Naive thymus-derived CD4-positive, alpha-beta T cell (primary cell): ENCODE measurements at regions not wholly inside any gene's neighbourhood (a gene's known extent, or its start where the extent isn't known, plus 50 kb on each side); places are given as distances from the start of the nearest gene placed in this dataset.

Source experiments
- ATAC-seq: fragments of 150-1000 bp; cut with Tn5 transposase; 2 replicates; pipeline ENCODE4 v1.10.0; 2021; ENCODE audit warnings: mild to moderate bottlenecking, moderate library complexity
- CTCF ChIA-PET: fragments of 350-600 bp; sonication (Branson Sonifier 250); formaldehyde crosslinking; loops from one replicate; lab custom pipeline; 2021; ENCODE audit warnings: antibody characterized with exemption; lab: Charles Lee
- POLR2A ChIA-PET: fragments of 350-600 bp; sonication (Branson Sonifier 250); formaldehyde crosslinking; loops from one replicate; lab custom pipeline; 2021; ENCODE audit warnings: antibody characterized with exemption, inconsistent platforms; lab: Charles Lee
- DNase-seq, 9 donors: peaks; one replicate each; pipeline versions ENCODE4 v3.0.0 to v3.0.0-alpha.2; 2020 to 2022; ENCODE audit warnings: mixed read lengths in 1 of 9
- H3K27ac ChIP-seq: one replicate; pipeline ENCODE4 v1.7.0; 2013; ENCODE audit warnings: mild to moderate bottlenecking, low read depth, low read length, moderate library complexity
- H3K27me3 ChIP-seq, 2 donors: one replicate each; pipeline ENCODE4 v1.7.0; 2013; ENCODE audit warnings: low read length in 2 of 2, mild to moderate bottlenecking in 2 of 2, moderate library complexity in 2 of 2; ENCODE audit not compliant: control insufficient read depth in 2 of 2, insufficient read depth in 2 of 2
- H3K36me3 ChIP-seq, 3 experiments: 1 replicate in 2 of 3; 2 replicates in 1 of 3; pipeline ENCODE4 v1.7.0; 2013; ENCODE audit warnings: low read length in 3 of 3, mild to moderate bottlenecking in 3 of 3, moderate library complexity in 1 of 3; ENCODE audit not compliant: insufficient read depth in 3 of 3, control insufficient read depth in 2 of 3
- H3K4me1 ChIP-seq, 2 donors: one replicate each; pipeline ENCODE4 v1.7.0; 2013; ENCODE audit warnings: low read length in 2 of 2, mild to moderate bottlenecking in 2 of 2, moderate library complexity in 1 of 2; ENCODE audit not compliant: control insufficient read depth in 2 of 2, insufficient read depth in 2 of 2
- H3K4me3 ChIP-seq: 2 replicates; pipeline ENCODE4 v1.7.0; 2013; ENCODE audit warnings: mild to moderate bottlenecking, low read length
- H3K9me3 ChIP-seq, 3 experiments: 1 replicate in 2 of 3; 2 replicates in 1 of 3; pipeline ENCODE4 v1.7.0; 2013; ENCODE audit warnings: low read length in 3 of 3; ENCODE audit not compliant: control insufficient read depth in 2 of 3
- H3K27ac Mint-ChIP-seq, 9 donors: one replicate each; pipeline ENCODE4 v1.8.0; 2020 to 2022; ENCODE audit warnings: mixed read lengths in 9 of 9, mild to moderate bottlenecking in 8 of 9, moderate library complexity in 5 of 9, inconsistent platforms in 2 of 9
- H3K27me3 Mint-ChIP-seq, 5 donors: one replicate each; pipeline ENCODE4 v1.8.0; 2021 to 2022; ENCODE audit warnings: mixed read lengths in 5 of 5, mild to moderate bottlenecking in 1 of 5
- H3K36me3 Mint-ChIP-seq, 5 donors: one replicate each; pipeline ENCODE4 v1.8.0; 2020 to 2022; ENCODE audit warnings: mixed read lengths in 5 of 5, mild to moderate bottlenecking in 3 of 5, inconsistent platforms in 1 of 5
- H3K4me1 Mint-ChIP-seq, 7 donors: one replicate each; pipeline ENCODE4 v1.8.0; 2020 to 2022; ENCODE audit warnings: mixed read lengths in 7 of 7, mild to moderate bottlenecking in 3 of 7, inconsistent platforms in 1 of 7
- H3K4me3 Mint-ChIP-seq, 10 donors: one replicate each; pipeline ENCODE4 v1.8.0; 2020 to 2022; ENCODE audit warnings: mild to moderate bottlenecking in 10 of 10, mixed read lengths in 10 of 10, moderate library complexity in 6 of 10, inconsistent platforms in 2 of 10
- H3K9me3 Mint-ChIP-seq, 11 donors: one replicate each; pipeline ENCODE4 v1.8.0; 2020 to 2022; ENCODE audit warnings: mixed read lengths in 11 of 11, mild to moderate bottlenecking in 4 of 11, inconsistent platforms in 1 of 11, moderate library complexity in 1 of 11
- intact Hi-C, 2 donors: fragments of 100-400 bp; cut with micrococcal nuclease; formaldehyde crosslinking; loops; one replicate each; pipeline ENCODE4 v1.15.1; 2023

DNA sequence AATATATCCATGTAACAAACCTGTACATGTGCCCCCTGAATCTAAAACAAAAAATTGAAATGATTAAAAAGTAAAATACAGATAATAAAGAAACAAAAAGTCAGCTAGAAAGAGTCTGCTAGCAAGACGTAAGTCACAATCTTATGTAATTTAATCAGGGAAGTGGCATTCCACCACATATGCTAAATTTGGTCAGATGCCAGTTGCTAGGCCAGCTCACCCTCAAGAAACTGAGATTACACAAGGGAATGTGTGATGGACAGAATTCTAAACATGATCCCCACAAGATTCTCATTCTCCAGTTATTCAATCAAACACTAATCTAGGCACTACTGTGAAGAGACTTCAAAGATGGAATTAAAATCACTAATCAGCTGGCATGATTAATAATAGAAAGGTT lies 689.3 kb downstream of the CENPC start:
- no peaks in the 10 kb centered on the region for H3K36me3 ChIP-seq
- no peak overlapping the region for H3K27ac ChIP-seq
- no peak overlapping the region for H3K4me3 Mint-ChIP-seq
- no peaks in the 10 kb centered on the region for H3K36me3 Mint-ChIP-seq
- H3K27ac Mint-ChIP-seq = no peak overlapping the region
- no peaks in the 10 kb centered on the region for H3K4me1 Mint-ChIP-seq
- H3K9me3 Mint-ChIP-seq = peaks cover 0 to 8% (median 2%) of the 10 kb centered on the region in 11 donors
- H3K9me3 ChIP-seq = peaks cover 0 to 5% (median 0%) of the 10 kb centered on the region in 3 experiments
- no peaks in the 10 kb centered on the region for H3K27me3 Mint-ChIP-seq
- ChIA-PET POLR2A (no interaction called here), CTCF (no interaction called here)
- H3K27me3 ChIP-seq = no peaks in the 10 kb centered on the region
- ATAC-seq (no peak), DNase-seq (no peak)
- no peaks in the 10 kb centered on the region for H3K4me1 ChIP-seq
- H3K4me3 ChIP-seq = no peak overlapping the region
- intact Hi-C loops = no loop called here

DNA sequence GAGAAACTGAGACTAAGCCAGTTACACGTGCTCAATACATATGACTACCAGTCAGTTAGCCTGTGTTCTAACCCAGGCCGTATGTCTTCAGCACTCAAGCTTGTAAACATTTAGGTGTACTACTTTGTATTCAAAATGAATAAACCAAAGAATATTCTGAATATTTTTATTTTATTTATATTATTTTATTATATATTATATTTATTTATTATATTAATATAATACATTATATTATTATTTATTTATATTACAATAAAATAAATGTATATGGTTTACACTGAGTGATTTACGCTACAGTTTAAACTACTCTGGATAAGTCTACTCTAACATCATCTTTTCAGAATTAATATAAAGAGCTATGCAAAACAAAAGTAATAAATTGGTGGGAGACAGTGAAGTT lies 691.5 kb downstream of the CENPC start:
- ATAC-seq = no peak
- H3K36me3 Mint-ChIP-seq = no peaks in the 10 kb centered on the region

DNA sequence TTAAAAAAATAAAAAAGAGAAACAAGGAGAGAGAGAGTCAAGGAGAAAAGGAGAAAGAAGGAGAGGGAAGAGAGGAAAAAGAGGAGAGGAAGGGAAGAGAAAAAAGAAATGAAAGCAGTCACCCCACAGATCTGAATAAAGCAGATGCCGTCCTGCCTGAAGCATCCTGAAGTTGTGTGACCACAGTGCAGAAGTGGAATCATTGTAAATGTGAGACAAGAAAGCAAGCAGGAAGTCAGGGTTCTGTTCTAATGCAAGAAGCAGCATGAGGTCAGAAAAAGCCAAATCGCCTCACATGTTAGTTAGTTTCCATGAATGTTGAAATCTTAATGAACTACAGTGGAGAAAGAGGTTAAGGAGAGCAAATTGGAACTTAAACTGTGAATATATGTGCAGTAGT lies 692.5 kb downstream of the CENPC start:
- intact Hi-C loops = no loop called here
- Histone ChIP-seq H3K27ac (no peak overlapping the region), H3K9me3 (peaks cover 0 to 5% (median 0%) of the 10 kb centered on the region in 3 experiments), H3K4me3 (no peak overlapping the region), H3K36me3 (no peaks in the 10 kb centered on the region), H3K27me3 (no peaks in the 10 kb centered on the region), H3K4me1 (no peaks in the 10 kb centered on the region)
- peaks cover 0 to 13% (median 0%) of the 10 kb centered on the region in 11 donors for H3K9me3 Mint-ChIP-seq
- no peak overlapping the region for H3K27ac Mint-ChIP-seq
- DNase-seq = no peak
- no peak for ATAC-seq
- H3K27me3 Mint-ChIP-seq = no peaks in the 10 kb centered on the region
- POLR2A ChIA-PET = no interaction called here
- H3K4me1 Mint-ChIP-seq = no peaks in the 10 kb centered on the region
- H3K4me3 Mint-ChIP-seq = no peak overlapping the region
- CTCF ChIA-PET = no interaction called here
- H3K36me3 Mint-ChIP-seq = no peaks in the 10 kb centered on the region

More for the DNA sequence above, 691.5 kb downstream of the CENPC start:
- no peaks in the 10 kb centered on the region for H3K4me1 ChIP-seq
- H3K4me3 Mint-ChIP-seq = no peak overlapping the region
- intact Hi-C loops = no loop called here
- H3K27me3 Mint-ChIP-seq = no peaks in the 10 kb centered on the region
- CTCF ChIA-PET = no interaction called here
- H3K4me1 Mint-ChIP-seq = no peaks in the 10 kb centered on the region
- POLR2A ChIA-PET = no interaction called here
- no peak for DNase-seq
- no peaks in the 10 kb centered on the region for H3K27me3 ChIP-seq
- peaks cover 0 to 13% (median 0%) of the 10 kb centered on the region in 11 donors for H3K9me3 Mint-ChIP-seq
- H3K27ac Mint-ChIP-seq = no peak overlapping the region
- peaks cover 0 to 5% (median 0%) of the 10 kb centered on the region in 3 experiments for H3K9me3 ChIP-seq
- no peak overlapping the region for H3K4me3 ChIP-seq
- no peak overlapping the region for H3K27ac ChIP-seq
- no peaks in the 10 kb centered on the region for H3K36me3 ChIP-seq

DNA sequence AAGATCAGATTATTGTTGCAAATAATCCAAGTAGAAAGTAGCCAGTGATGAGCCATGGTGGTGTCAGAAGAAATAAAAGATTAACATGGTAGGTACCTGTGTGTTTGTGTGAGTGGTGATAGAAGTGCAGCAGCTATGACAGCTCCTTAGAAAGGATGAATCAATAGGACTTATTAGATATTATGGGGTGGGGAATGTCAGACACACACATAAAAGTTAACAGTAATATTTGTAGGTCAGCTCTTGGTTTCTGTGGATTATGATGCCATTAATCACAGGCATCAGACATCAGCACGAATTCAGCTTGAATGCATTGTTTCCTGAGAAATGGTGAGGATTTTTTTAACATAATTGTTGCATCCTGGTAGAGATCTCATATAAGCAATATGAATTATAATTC lies 695.7 kb downstream of the CENPC start:
- no peak for DNase-seq
- Histone ChIP-seq H3K27ac (no peak overlapping the region), H3K36me3 (no peaks in the 10 kb centered on the region), H3K9me3 (no peaks in the 10 kb centered on the region), H3K4me3 (no peak overlapping the region), H3K4me1 (no peaks in the 10 kb centered on the region), H3K27me3 (no peaks in the 10 kb centered on the region)
- intact Hi-C loops = no loop called here
- Mint-ChIP-seq H3K9me3 (peaks cover 0 to 9% (median 0%) of the 10 kb centered on the region in 11 donors), H3K27ac (no peak overlapping the region), H3K27me3 (no peaks in the 10 kb centered on the region), H3K4me1 (no peaks in the 10 kb centered on the region), H3K36me3 (no peaks in the 10 kb centered on the region), H3K4me3 (no peak overlapping the region)
- POLR2A ChIA-PET = no interaction called here
- CTCF ChIA-PET = no interaction called here
- no peak for ATAC-seq

DNA sequence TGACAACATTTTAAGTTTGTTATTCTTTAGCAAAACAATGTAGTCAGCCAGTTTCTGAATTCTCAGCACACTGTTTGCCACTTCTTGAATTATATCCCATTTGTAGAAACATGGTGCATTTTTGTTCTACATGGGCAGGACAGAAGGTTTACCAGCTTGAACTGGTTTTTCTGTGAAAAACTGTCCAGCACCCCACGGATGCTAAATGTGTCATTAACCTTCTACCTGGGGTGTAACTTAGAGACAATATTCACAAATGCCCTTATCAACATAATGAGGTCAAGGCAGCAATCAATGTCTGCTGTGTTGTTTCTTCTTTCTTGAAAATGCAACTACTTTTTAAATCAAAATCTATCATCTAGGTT lies 702.6 kb downstream of the CENPC start:
- Histone ChIP-seq H3K9me3 (no peaks in the 10 kb centered on the region), H3K27ac (no peak overlapping the region), H3K27me3 (no peaks in the 10 kb centered on the region), H3K36me3 (no peaks in the 10 kb centered on the region), H3K4me3 (no peak overlapping the region), H3K4me1 (no peaks in the 10 kb centered on the region)
- Mint-ChIP-seq H3K4me1 (no peaks in the 10 kb centered on the region), H3K4me3 (no peak overlapping the region), H3K36me3 (no peaks in the 10 kb centered on the region), H3K27me3 (no peaks in the 10 kb centered on the region), H3K9me3 (peaks cover 0 to 14% (median 0%) of the 10 kb centered on the region in 11 donors), H3K27ac (no peak overlapping the region)
- DNase-seq = no peak
- intact Hi-C loops = no loop called here
- ChIA-PET CTCF (no interaction called here), POLR2A (no interaction called here)
- ATAC-seq = no peak

DNA sequence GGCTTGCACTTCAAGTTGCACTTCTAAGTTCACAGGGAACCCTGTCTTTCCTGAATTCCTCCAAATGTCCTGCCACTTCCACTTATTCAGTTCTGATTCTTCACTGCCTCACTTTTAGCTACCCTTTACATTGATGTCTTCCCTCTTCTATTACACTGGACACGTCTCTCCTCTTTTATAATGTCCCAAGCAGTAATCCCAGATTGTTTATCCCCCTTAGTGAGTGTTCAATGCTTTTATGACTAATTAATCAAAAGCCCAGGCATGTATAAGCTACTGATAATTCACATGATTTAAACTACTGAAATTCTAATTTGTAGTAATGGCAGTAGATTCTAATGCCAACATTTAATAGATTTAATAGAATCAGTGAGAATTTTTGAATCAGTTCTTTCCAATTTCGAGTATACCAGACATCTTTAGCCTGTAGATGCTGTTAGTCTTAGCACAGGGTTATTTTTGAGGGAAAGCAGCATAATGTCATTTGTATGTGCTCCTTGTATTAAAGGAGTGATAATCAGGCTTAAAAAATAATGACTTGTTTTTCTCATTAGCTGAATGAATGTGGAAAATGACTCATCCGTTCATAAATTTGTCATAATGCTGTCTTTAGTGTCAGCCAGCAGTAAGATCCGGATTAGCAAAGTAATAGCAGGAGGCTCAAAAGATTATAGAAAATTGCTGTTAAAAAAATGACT lies 703.1 kb downstream of the CENPC start:
- H3K4me3 ChIP-seq = no peak overlapping the region
- CTCF ChIA-PET = no interaction called here
- no peaks in the 10 kb centered on the region for H3K9me3 ChIP-seq
- Mint-ChIP-seq H3K4me1 (no peaks in the 10 kb centered on the region), H3K27me3 (no peaks in the 10 kb centered on the region), H3K36me3 (no peaks in the 10 kb centered on the region), H3K9me3 (peaks cover 0 to 14% (median 0%) of the 10 kb centered on the region in 11 donors), H3K27ac (no peak overlapping the region), H3K4me3 (no peak overlapping the region)
- H3K4me1 ChIP-seq = no peaks in the 10 kb centered on the region
- no peaks in the 10 kb centered on the region for H3K27me3 ChIP-seq
- intact Hi-C loops = no loop called here
- no peaks in the 10 kb centered on the region for H3K36me3 ChIP-seq
- POLR2A ChIA-PET = no interaction called here
- H3K27ac ChIP-seq = no peak overlapping the region
- no peak for DNase-seq
- no peak for ATAC-seq

DNA sequence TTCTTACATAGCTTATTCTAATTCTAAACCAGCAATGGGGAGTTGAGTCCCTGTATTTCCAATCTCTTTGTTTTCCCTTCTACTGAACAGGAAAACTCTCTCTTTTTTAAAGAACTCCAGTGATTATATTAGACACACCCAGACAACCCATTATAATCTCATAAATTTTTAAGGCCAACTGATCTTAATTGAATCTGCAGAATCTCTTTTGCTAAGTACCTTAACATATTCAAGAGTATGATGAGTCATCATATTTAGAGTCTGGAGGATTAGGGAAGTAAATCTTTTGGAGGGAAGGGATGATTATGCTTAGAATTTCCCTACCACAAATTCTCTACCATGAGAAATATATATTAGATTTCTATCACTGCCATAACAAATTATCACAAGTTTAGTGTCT lies 705.1 kb downstream of the CENPC start:
- H3K9me3 ChIP-seq = no peaks in the 10 kb centered on the region
- no peaks in the 10 kb centered on the region for H3K4me1 ChIP-seq
- no peaks in the 10 kb centered on the region for H3K36me3 ChIP-seq
- intact Hi-C loops = no loop called here
- Mint-ChIP-seq H3K27me3 (no peaks in the 10 kb centered on the region), H3K27ac (no peak overlapping the region), H3K9me3 (peaks cover 0 to 14% (median 0%) of the 10 kb centered on the region in 11 donors), H3K4me3 (no peak overlapping the region), H3K36me3 (no peaks in the 10 kb centered on the region), H3K4me1 (no peaks in the 10 kb centered on the region)
- ChIA-PET POLR2A (no interaction called here), CTCF (no interaction called here)
- no peak for ATAC-seq
- H3K27me3 ChIP-seq = no peaks in the 10 kb centered on the region
- H3K4me3 ChIP-seq = no peak overlapping the region
- no peak for DNase-seq
- H3K27ac ChIP-seq = no peak overlapping the region
